Kidney (tissue), 13 donors: ENCODE measurements at regions not wholly inside any gene's neighbourhood (a gene's known extent, or its start where the extent isn't known, plus 50 kb on each side); places are given as distances from the start of the nearest gene placed in this dataset.

Source experiments
- DNase-seq, 5 donors: peaks; one replicate each; pipeline ENCODE4 v3.0.0-alpha.2; 2013 to 2020
- FAIRE-seq: peaks from 2 replicates; lab custom pipeline; 2012; peaks lifted over from hg19 to GRCh38; lab: Jason Lieb, UNC
- H3K27ac ChIP-seq, 2 donors: one replicate each; pipeline ENCODE4 v1.7.0; 2013; ENCODE audit warnings: low read depth in 2 of 2, low read length in 2 of 2, inconsistent platforms in 1 of 2
- H3K27me3 ChIP-seq: one replicate; pipeline ENCODE4 v1.7.1; 2013; ENCODE audit warnings: low read length, inconsistent platforms; ENCODE audit not compliant: control insufficient read depth, insufficient read depth
- H3K36me3 ChIP-seq, 3 donors: one replicate each; pipeline versions ENCODE4 v1.7.0 to v1.7.1; 2013; ENCODE audit warnings: low read length in 3 of 3, control low read depth in 1 of 3, inconsistent platforms in 1 of 3; ENCODE audit not compliant: insufficient read depth in 3 of 3, control insufficient read depth in 2 of 3
- H3K4me1 ChIP-seq, 3 donors: one replicate each; pipeline versions ENCODE4 v1.7.0 to v1.7.1; 2013; ENCODE audit warnings: low read length in 3 of 3, inconsistent platforms in 1 of 3, low read depth in 1 of 3; ENCODE audit not compliant: control insufficient read depth in 2 of 3, insufficient read depth in 2 of 3
- H3K4me3 ChIP-seq, 3 donors: one replicate each; pipeline versions ENCODE4 v1.7.0 to v1.8.1; 2013; ENCODE audit warnings: low read length in 3 of 3, control low read depth in 1 of 3, inconsistent platforms in 1 of 3
- H3K9ac ChIP-seq, 3 donors: one replicate each; pipeline versions ENCODE4 v1.7.0 to v1.7.1; 2013; ENCODE audit warnings: low read length in 3 of 3, control low read depth in 1 of 3, inconsistent platforms in 1 of 3
- H3K9me3 ChIP-seq, 3 donors: one replicate each; pipeline versions ENCODE4 v1.7.0 to v1.7.1; 2013; ENCODE audit warnings: low read length in 3 of 3, control low read depth in 1 of 3, inconsistent platforms in 1 of 3; ENCODE audit not compliant: control insufficient read depth in 2 of 3, insufficient read depth in 1 of 3
- intact Hi-C: fragments of 100-400 bp; cut with DNase I; formaldehyde crosslinking; loops from one replicate; pipeline ENCODE4 v1.11.1; 2022
- TF ChIP-seq, protein P1 (sequence below): IDR thresholded peaks from 3 replicates; pipeline ENCODE4 v1.5.1; 2012; ENCODE audit warnings: mild to moderate bottlenecking, moderate library complexity, borderline replicate concordance; ENCODE audit not compliant: insufficient read depth; ENCODE audit errors: extremely low read depth
- donor health status: control.
- donor health status: control.
- donor health status: control.
- donor health status: control.
- donor health status: control.
- donor health status: DM: yes; HTN: yes; CAD: no.
- donor health status: Normal renal cell carcinoma (clear cell type).

DNA sequence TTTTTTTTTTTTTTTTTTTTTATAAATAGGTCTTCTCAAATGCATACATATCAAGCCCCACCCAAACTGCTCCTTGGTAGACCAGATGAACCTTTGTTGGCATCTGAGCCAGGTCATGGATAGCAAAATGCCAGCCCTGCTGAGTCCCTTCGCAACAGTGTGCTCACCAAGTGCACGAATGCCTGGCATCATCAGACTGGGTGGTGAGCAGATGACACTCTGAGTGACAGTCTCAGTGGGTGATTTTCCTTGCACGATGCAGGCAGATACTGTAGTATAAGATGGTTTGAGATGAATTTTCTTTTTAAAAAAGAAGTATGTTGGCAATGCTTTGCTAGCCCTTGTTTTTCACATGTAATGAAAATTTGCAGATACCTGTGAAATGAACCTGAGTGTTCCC, 74.0 kb downstream of the RCN1 start:
- no peak overlapping the region for H3K9ac ChIP-seq
- H3K36me3 ChIP-seq = no peaks in the 10 kb centered on the region
- no peak overlapping the region for H3K4me3 ChIP-seq
- H3K27me3 ChIP-seq = no peaks in the 10 kb centered on the region
- FAIRE-seq (no peak), DNase-seq (no peak)
- intact Hi-C loops = no loop called here
- no peak overlapping the region for H3K27ac ChIP-seq
- no peaks in the 10 kb centered on the region for H3K4me1 ChIP-seq
- TF ChIP-seq, protein P1, sequence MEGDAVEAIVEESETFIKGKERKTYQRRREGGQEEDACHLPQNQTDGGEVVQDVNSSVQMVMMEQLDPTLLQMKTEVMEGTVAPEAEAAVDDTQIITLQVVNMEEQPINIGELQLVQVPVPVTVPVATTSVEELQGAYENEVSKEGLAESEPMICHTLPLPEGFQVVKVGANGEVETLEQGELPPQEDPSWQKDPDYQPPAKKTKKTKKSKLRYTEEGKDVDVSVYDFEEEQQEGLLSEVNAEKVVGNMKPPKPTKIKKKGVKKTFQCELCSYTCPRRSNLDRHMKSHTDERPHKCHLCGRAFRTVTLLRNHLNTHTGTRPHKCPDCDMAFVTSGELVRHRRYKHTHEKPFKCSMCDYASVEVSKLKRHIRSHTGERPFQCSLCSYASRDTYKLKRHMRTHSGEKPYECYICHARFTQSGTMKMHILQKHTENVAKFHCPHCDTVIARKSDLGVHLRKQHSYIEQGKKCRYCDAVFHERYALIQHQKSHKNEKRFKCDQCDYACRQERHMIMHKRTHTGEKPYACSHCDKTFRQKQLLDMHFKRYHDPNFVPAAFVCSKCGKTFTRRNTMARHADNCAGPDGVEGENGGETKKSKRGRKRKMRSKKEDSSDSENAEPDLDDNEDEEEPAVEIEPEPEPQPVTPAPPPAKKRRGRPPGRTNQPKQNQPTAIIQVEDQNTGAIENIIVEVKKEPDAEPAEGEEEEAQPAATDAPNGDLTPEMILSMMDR = no peak
- H3K9me3 ChIP-seq = no peaks in the 10 kb centered on the region

DNA sequence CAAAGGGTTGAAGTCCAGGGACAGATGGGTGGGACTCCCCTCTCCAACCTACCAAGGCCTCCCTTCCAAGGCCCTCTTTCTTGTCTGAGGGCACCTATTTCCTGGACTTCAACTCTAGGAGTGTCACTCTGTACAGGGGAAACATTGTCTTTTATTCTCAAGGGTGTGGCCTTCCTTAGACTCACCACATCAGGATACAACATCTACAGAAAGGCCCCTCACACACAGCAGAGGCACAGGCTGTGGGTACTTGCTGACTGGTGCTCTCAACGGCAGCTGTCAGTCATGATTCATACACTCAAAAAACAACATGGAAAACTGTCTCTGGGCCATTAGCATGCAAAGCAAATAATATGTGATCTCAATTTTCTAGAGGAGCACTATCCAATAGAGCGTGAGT, 78.0 kb downstream of the RCN1 start:
- intact Hi-C loops = no loop called here
- DNase-seq = no peak
- Histone ChIP-seq H3K36me3 (no peaks in the 10 kb centered on the region), H3K27ac (no peak overlapping the region), H3K4me3 (no peak overlapping the region), H3K9me3 (no peaks in the 10 kb centered on the region), H3K27me3 (no peaks in the 10 kb centered on the region), H3K9ac (no peak overlapping the region), H3K4me1 (peaks cover 0 to 4% (median 0%) of the 10 kb centered on the region in 3 donors)
- no peak for FAIRE-seq
- TF ChIP-seq, protein P1 = no peak

DNA sequence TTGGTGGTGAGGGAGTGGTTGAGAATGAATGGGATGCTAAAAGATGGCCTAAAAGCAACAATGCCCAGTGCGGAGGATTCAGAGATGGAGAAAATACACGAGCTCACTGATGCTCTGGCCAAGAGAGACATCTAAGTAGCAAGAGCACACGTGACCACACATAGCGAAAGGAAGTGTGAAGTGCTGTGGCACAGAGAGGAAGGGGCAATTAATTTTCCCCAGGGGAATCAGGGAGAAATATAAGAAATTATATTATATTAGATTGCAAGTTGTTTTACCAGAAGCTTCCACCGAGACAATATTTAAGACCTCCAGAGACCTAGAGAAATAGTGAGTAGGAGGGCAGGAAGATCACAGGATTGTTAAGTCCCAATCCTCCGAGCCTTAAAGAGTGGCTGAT, 80.6 kb downstream of the RCN1 start:
- Histone ChIP-seq H3K4me3 (no peak overlapping the region), H3K27me3 (no peaks in the 10 kb centered on the region), H3K36me3 (no peaks in the 10 kb centered on the region), H3K9me3 (no peaks in the 10 kb centered on the region), H3K9ac (no peak overlapping the region), H3K27ac (no peak overlapping the region), H3K4me1 (peaks cover 0 to 4% (median 0%) of the 10 kb centered on the region in 3 donors)
- no peak for DNase-seq
- FAIRE-seq = no peak
- TF ChIP-seq, protein P1 = no peak
- intact Hi-C loops = no loop called here
